Stimulated activated CD8-positive, alpha-beta memory T cell treated with anti-CD3 and anti-CD28 coated beads, Interleukin-4, amount 100 ng/mL, for 24 hours (primary cell): ENCODE measurements at regions not wholly inside any gene's neighbourhood (a gene's known extent, or its start where the extent isn't known, plus 50 kb on each side); places are given as distances from the start of the nearest gene placed in this dataset.

Experiments used
- DNase-seq: peaks from one replicate; pipeline ENCODE4 v3.0.0-alpha.2; 2020; ENCODE audit warnings: low read depth

- no peak for DNase-seq
These were observed 796.0 kb upstream of the CHD1 start for GRCh38 chr5:99724732-99725290.

GRCh38 chr5:99721506-99721905 lies 792.7 kb upstream of the CHD1 start:
- DNase-seq = no peak

- no peak for DNase-seq
These were observed 787.1 kb upstream of the CHD1 start for GRCh38 chr5:99715921-99716320.

- DNase-seq = no peak
These were observed 777.4 kb upstream of the CHD1 start for GRCh38 chr5:99706160-99706559.

GRCh38 chr5:99702565-99702964 lies 773.8 kb upstream of the CHD1 start:
- DNase-seq = no peak

- no peak for DNase-seq
These were observed 766.1 kb upstream of the CHD1 start for GRCh38 chr5:99694884-99695283.

GRCh38 chr5:99686538-99686937 lies 757.7 kb upstream of the CHD1 start:
- DNase-seq = no peak

- no peak for DNase-seq
These were observed 747.2 kb upstream of the CHD1 start for GRCh38 chr5:99675974-99676373.

GRCh38 chr5:99674101-99674500 lies 745.3 kb upstream of the CHD1 start:
- DNase-seq = no peak

- DNase-seq = no peak
These were observed 736.2 kb upstream of the CHD1 start for GRCh38 chr5:99664972-99665371.

GRCh38 chr5:99651298-99651697 lies 722.5 kb upstream of the CHD1 start:
- no peak for DNase-seq

GRCh38 chr5:99646011-99646647 lies 717.3 kb upstream of the CHD1 start:
- DNase-seq = no peak

- no peak for DNase-seq
These were observed 716.0 kb upstream of the CHD1 start for GRCh38 chr5:99644822-99645221.

GRCh38 chr5:99640646-99641045 lies 711.8 kb upstream of the CHD1 start:
- DNase-seq = no peak

- DNase-seq = no peak
These were observed 711.1 kb upstream of the CHD1 start for GRCh38 chr5:99639905-99640304.

GRCh38 chr5:99636663-99637062 lies 707.9 kb upstream of the CHD1 start:
- no peak for DNase-seq

- DNase-seq = no peak
These were observed 693.2 kb upstream of the CHD1 start for GRCh38 chr5:99621772-99622681.

GRCh38 chr5:99617335-99617734 lies 688.5 kb upstream of the CHD1 start:
- no peak for DNase-seq

- no peak for DNase-seq
These were observed 686.1 kb upstream of the CHD1 start for GRCh38 chr5:99614888-99615287.

GRCh38 chr5:99607124-99607523 lies 678.3 kb upstream of the CHD1 start:
- no peak for DNase-seq

- DNase-seq = no peak
These were observed 677.1 kb upstream of the CHD1 start for GRCh38 chr5:99605904-99606303.

GRCh38 chr5:99600952-99601351 lies 672.1 kb upstream of the CHD1 start:
- DNase-seq = no peak

GRCh38 chr5:99590806-99591205 lies 662.0 kb upstream of the CHD1 start:
- no peak for DNase-seq
